ENCODE measurements at regions not wholly inside any gene's neighbourhood (a gene's known extent, or its start where the extent isn't known, plus 50 kb on each side); places are given as distances from the start of the nearest gene placed in this dataset.

GRCh38 chr18:78180741-78181140 is 798.9 kb upstream of the SALL3 start:
- DNase-seq (ENCODE audit: low spot score), result no peak
- intact Hi-C loops (cut with DNase I), result no loop called here

- no peak for DNase-seq (ENCODE audit: low spot score)
- intact Hi-C loops (cut with DNase I), result no loop called here
These were observed 795.8 kb upstream of the SALL3 start for GRCh38 chr18:78183815-78184214.

GRCh38 chr18:78191276-78191675 is 788.3 kb upstream of the SALL3 start:
- no peak for DNase-seq (ENCODE audit: low spot score)
- intact Hi-C loops (cut with DNase I), result no loop called here

GRCh38 chr18:78192054-78192453 is 787.6 kb upstream of the SALL3 start:
- intact Hi-C loops (cut with DNase I), result no loop called here
- no peak for DNase-seq (ENCODE audit: low spot score)

DNA sequence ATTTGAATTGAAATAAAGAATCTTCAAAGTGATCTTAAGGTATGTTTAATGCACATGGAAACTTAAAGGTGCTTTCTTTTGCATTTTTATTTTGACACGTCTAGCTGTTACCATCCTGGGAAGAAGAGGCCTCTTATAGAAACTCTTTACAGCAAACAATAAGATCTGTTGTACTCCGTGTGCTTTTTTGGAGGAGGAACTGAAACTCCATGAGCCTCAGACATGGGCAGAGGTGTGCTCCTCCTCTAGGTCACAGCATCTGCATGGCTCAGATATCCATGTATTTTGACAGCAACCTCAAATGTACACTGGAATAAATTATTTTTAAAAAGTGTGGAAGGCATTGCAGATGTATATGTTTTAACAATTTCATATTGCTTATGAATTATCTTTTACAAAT is 783.3 kb upstream of the SALL3 start:
- intact Hi-C loops (cut with DNase I), result no loop called here
- DNase-seq (ENCODE audit: low spot score), result no peak

- intact Hi-C loops (cut with DNase I), result no loop called here
- no peak for DNase-seq (ENCODE audit: low spot score)
These were observed 780.6 kb upstream of the SALL3 start for GRCh38 chr18:78199002-78199401.

DNA sequence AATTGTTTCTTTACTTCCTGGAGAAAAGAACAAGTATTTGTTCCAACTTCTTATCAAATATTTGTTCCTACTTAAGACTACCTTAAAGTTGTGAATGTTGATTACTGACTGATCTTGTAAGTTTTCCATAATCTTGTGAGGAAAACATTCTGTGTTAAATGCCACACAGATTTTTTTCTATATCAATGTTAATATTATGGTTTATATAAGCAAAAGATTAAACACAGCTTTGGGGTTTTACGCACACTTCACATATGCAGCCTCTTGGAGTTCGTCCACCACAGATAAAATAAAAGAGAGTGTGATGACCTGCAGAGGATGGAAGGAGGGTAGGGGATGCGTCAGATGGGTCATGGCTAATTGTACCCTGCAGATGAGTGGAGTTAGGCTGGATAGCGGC is 780.0 kb upstream of the SALL3 start:
- DNase-seq (ENCODE audit: low spot score), result no peak

GRCh38 chr18:78207942-78208341 is 771.7 kb upstream of the SALL3 start:
- DNase-seq (ENCODE audit: low spot score), result no peak
- intact Hi-C loops (cut with DNase I), result no loop called here

More for the DNA sequence above, 780.0 kb upstream of the SALL3 start:
- intact Hi-C loops (cut with DNase I), result no loop called here

DNA sequence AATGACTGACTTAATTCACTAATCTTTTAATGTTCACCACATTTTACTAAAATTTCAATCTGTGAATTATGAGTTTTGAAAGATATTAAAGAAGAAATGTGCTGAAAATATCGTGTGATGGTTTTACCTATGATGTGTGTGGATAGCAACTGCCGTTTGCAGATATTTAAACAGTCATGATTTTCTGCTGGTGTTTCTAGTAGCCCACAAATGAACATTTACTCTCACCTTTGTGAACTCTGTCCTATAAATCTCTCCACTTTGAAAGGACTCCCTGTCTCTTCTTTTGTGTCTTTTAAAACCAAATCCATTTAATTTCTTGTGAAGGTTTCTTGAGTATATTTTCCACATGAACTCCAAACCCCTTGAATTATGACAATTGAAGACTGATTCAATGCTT is 771.2 kb upstream of the SALL3 start:
- intact Hi-C loops (cut with DNase I), result no loop called here
- no peak for DNase-seq (ENCODE audit: low spot score)

GRCh38 chr18:78213361-78213994 is 766.1 kb upstream of the SALL3 start:
- intact Hi-C loops (cut with DNase I), result no loop called here
- DNase-seq (ENCODE audit: low spot score), result no peak

DNA sequence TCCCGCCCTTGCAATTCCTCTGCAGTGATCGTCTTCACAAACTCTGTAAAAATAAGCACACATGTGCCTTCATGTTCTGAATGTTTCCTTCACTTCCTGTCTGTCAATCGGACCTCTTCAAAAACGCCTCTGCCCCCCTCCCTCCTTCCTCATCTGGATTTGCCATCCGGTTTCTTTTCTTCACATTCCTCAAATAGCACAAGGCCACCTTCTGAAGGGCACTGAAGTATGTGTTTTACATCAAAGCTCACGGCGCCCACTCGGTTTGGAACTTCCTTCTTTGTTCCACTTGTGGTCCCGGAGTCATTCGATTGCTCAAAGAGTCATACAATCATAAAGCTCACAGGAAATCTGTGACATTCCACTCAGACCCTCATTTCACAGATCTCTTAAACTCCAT is 758.1 kb upstream of the SALL3 start:
- no peak for DNase-seq (ENCODE audit: low spot score)
- intact Hi-C loops (cut with DNase I), result loop anchor here (10.0 kb wide), 1 partner anchor 167 kb away; no protein-coding TSS in a partner anchor

- DNase-seq (ENCODE audit: low spot score), result no peak
- intact Hi-C loops (cut with DNase I), result loop anchor here (10.0 kb wide), 1 partner anchor 174 kb away; no protein-coding TSS in a partner anchor
These were observed 750.6 kb upstream of the SALL3 start for GRCh38 chr18:78228974-78229373.

- DNase-seq (ENCODE audit: low spot score), result no peak
- intact Hi-C loops (cut with DNase I), result no loop called here
These were observed 748.7 kb upstream of the SALL3 start for GRCh38 chr18:78230911-78231310.

DNA sequence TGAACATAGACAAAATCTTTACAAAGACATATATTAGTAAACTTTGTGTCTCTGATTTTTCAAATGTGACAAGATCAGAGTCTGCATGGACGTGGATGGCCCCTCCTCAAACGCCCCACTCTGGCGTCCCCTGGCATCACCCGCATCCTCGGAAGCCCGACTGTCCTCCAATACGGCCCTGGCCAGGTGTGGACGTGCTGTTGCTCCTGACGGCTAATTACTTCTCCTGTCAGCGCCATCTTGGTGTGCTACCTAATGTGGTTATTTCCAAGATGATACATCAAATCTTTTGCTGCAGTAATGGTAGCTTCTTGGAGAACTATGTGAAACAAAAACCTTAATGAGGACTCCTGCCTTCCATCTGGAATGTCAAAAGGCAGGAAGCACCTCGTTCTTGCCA is 747.4 kb upstream of the SALL3 start:
- DNase-seq (ENCODE audit: low spot score), result no peak
- intact Hi-C loops (cut with DNase I), result no loop called here

GRCh38 chr18:78237864-78238263 is 741.8 kb upstream of the SALL3 start:
- DNase-seq (ENCODE audit: low spot score), result no peak
- intact Hi-C loops (cut with DNase I), result no loop called here

DNA sequence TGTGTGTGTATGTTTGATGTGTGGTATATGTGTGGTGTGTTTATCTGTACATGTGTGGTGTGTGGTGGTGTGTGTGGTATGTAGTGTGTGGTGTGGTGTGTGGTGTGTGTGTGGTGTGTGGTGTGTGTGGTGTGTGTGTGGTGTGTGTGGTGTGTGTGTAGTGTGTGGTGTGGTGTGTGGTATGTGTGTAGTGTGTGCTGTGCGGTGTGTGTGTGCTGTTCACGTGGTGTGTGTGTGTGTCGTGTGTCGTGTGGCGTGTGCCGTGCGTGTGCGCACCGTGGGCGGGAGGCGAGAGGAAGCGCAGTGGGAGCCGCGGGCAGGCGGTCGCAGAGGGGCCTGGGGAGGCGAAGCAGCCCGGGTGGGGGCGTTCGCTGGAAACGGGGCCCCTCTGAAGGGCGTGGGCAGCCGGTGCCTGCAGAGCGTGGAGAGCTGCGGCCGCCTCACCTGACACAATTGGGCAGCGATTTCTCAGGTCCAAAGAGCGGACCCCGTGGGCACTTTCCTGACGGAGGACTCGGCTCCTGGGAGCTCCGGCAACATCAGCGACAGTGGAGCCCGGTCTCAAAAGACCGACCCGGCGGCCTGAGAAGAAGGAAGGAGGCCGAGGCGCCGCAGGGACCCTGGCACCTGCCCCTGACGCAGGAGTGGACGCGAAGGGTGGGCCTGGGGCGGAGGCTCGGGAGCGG is 741.1 kb upstream of the SALL3 start:
- intact Hi-C loops (cut with DNase I), result no loop called here
- no peak for DNase-seq (ENCODE audit: low spot score)

- DNase-seq (ENCODE audit: low spot score), result no peak
- intact Hi-C loops (cut with DNase I), result no loop called here
These were observed 740.5 kb upstream of the SALL3 start for GRCh38 chr18:78239090-78239457.

DNA sequence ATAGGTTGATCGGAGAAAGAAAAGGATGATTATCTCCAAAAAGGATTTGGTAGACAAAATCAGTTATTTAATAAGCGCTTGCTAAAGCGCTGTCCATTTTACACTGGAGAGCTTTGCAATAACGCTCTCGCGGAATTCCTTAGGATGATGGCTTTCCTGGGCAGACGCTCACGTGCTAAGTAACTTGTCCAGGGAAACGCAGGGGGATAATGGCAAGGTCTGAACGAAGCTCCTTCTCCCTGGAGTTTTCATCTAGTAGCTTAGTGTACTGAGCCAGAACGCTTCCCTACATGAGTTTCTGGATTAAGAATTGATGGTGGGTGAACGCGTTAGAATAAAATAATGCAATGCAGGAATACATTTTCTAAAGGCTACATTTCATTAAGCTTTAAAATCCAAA is 739.5 kb upstream of the SALL3 start:
- DNase-seq (ENCODE audit: low spot score), result no peak
- intact Hi-C loops (cut with DNase I), result no loop called here

GRCh38 chr18:78240627-78241252 is 738.9 kb upstream of the SALL3 start:
- intact Hi-C loops (cut with DNase I), result no loop called here
- DNase-seq (ENCODE audit: low spot score), result no peak

GRCh38 chr18:78241535-78242253 is 737.9 kb upstream of the SALL3 start:
- DNase-seq (ENCODE audit: low spot score), result no peak
- intact Hi-C loops (cut with DNase I), result no loop called here

- DNase-seq (ENCODE audit: low spot score), result no peak
These were observed 737.4 kb upstream of the SALL3 start for GRCh38 chr18:78242254-78242643.

More at GRCh38 chr18:78242254-78242643, 737.4 kb upstream of the SALL3 start:
- intact Hi-C loops (cut with DNase I), result no loop called here
